Ectodermal cell (in vitro differentiated cells): ENCODE measurements at regions not wholly inside any gene's neighbourhood (a gene's known extent, or its start where the extent isn't known, plus 50 kb on each side); places are given as distances from the start of the nearest gene placed in this dataset.

Experiments used
- H3K27ac ChIP-seq: 2 replicates; pipeline ENCODE4 v1.7.0; 2013; ENCODE audit warnings: mild to moderate bottlenecking, low read depth, low read length; ENCODE audit not compliant: insufficient read depth, poor library complexity, severe bottlenecking
- H3K27me3 ChIP-seq: 2 replicates; pipeline ENCODE4 v1.7.0; 2013; ENCODE audit warnings: mild to moderate bottlenecking, low read length; ENCODE audit not compliant: insufficient read depth, control insufficient read depth, poor library complexity, severe bottlenecking
- H3K36me3 ChIP-seq: one replicate; pipeline ENCODE4 v1.7.0; 2013; ENCODE audit warnings: low read length; ENCODE audit not compliant: control insufficient read depth, insufficient read depth
- H3K4me1 ChIP-seq: one replicate; pipeline ENCODE4 v1.7.0; 2013; ENCODE audit warnings: low read length; ENCODE audit not compliant: control insufficient read depth, insufficient read depth
- H3K4me3 ChIP-seq: 2 replicates; pipeline ENCODE4 v1.7.0; 2013; ENCODE audit warnings: low read depth, low read length, control low read depth; ENCODE audit not compliant: insufficient read depth
- H3K9me3 ChIP-seq: 2 replicates; pipeline ENCODE4 v1.7.0; 2013; ENCODE audit warnings: mild to moderate bottlenecking, low read length, moderate library complexity; ENCODE audit not compliant: control insufficient read depth
- WGBS, 2 experiments: methylation state at CpG; one replicate each; pipeline ENCODE4 v1.1.7; 2013; ENCODE audit warnings: missing lambda C conversion rate in 2 of 2; 5-methylcytosine and 5-hydroxymethylcytosine counted together

DNA sequence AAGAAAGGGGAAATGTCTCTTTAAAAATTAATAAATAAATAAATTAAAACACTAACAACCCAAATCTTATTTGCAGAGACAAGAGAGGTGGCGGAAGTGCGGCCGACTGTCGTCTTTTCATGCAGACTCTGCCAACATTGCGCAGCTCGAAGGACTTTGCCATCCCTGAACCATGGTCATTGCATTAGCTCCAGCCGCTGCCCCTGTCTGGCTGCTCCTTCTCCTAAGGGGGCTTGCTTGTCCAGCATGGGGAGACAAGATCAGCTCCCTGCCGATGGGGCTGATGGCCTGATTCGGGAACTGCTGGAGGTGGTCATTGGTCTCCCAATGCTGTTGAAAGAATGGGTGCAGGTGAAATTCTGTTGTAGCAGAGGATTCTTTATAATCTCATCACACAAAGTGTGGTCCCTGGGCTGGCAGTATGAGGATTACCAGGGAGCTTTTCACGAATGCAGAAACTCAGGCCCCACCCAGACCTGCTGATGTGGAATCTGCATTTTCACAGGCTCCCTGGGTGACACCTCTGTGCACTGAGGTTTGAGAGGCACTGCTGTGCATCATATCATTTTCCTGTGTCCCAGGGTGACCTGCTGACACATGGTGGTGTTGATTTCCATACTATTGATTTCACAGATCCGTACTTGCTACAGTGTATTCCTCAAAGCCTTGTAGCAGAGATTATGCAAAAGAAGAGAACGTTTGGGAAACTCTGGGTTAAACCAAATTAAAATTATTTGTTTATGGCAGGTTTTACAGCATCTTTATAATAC, 172.4 kb upstream of the ZMIZ1 start:
- no peaks in the 10 kb centered on the region for H3K36me3 ChIP-seq
- H3K27me3 ChIP-seq, result no peaks in the 10 kb centered on the region
- H3K4me3 ChIP-seq, result no peak overlapping the region
- H3K4me1 ChIP-seq, result peaks cover 5% of the 10 kb centered on the region
- WGBS, 2 experiments, result 84 to 87% methylated on average over 12 of the region's 12 CpGs
- H3K27ac ChIP-seq, result no peak overlapping the region
- no peaks in the 10 kb centered on the region for H3K9me3 ChIP-seq

- no peak overlapping the region for H3K4me3 ChIP-seq
- no peaks in the 10 kb centered on the region for H3K36me3 ChIP-seq
- peaks cover 5% of the 10 kb centered on the region for H3K4me1 ChIP-seq
- WGBS, 2 experiments, result 95 to 96% methylated on average over 13 of the region's 13 CpGs
- no peaks in the 10 kb centered on the region for H3K27me3 ChIP-seq
- no peak overlapping the region for H3K27ac ChIP-seq
- H3K9me3 ChIP-seq, result no peaks in the 10 kb centered on the region
These were observed 170.2 kb upstream of the ZMIZ1 start for GRCh38 chr10:78898341-78899097.

DNA sequence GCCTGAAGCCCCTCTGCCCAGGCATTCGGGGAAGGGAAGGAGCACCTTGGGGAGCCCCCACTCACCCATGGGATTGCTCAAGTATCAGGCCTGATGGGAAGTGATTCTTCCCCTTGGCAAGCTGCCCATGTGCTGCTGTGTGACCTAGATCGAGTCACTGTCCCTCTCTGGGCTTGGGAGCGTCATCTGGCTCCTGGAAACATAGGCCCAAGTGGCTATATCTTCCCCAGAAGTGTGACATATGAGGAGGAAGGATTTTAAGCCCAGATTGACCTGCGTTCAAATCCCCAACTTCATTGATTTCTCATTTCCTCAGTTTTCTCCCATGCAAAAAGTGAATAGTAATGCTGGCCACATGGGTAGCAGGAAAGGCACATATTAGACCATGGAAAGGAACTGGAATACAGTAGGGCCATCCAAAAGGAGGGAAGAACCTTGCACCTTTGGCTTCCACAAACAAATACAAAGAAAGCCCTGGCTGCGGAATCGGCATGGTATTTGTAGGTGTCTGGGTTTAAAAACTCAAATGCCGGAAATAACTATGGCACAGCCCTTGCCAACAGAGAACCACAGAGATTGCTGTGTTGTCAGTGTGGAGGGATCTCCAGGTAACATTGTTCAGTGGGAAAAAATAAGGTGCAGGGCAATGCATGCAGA, 169.5 kb upstream of the ZMIZ1 start:
- H3K27ac ChIP-seq, result no peak overlapping the region
- WGBS, 2 experiments, result 96% methylated on average over 7 of the region's 7 CpGs

DNA sequence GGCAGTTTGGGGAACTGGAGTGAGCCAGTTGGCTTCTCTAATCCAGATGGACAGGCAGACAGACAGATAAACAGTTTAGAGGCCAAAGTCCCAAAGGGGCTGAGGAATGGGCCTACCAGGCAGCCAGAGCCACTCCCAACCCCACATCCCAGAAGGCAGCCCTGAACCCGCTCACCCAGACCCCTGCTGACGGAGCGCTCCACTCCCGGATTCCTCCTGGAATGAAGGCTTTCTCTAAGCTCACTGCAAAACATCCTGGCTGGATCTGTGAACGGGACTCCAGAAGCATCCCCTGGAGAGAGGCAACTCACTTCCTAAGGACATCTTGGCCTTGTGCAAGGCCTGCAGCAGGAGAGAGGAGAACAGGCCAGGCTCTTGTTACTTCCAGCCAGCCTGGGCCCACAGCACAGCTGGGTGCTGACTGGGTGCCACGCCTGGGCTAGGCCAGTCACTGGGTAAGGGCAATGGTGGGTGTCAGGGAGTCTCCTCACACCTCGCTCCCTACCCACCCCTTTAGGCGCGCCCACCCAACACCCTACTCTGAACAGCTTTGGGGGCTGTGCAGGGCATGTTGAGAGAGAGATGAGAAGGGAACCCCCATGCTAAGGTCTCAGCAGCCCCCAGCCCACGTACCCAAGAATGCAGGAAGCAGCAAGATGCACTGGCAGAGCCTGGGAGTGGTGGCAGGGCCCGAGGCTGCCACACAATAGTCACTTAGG, 168.6 kb upstream of the ZMIZ1 start:
- no peak overlapping the region for H3K4me3 ChIP-seq
- no peaks in the 10 kb centered on the region for H3K27me3 ChIP-seq
- H3K4me1 ChIP-seq, result peaks cover 6% of the 10 kb centered on the region
- no peaks in the 10 kb centered on the region for H3K36me3 ChIP-seq
- H3K27ac ChIP-seq, result no peak overlapping the region
- WGBS, 2 experiments, result 73 to 75% methylated on average over 11 of the region's 11 CpGs
- no peaks in the 10 kb centered on the region for H3K9me3 ChIP-seq

More for the DNA sequence above, 169.5 kb upstream of the ZMIZ1 start:
- no peaks in the 10 kb centered on the region for H3K9me3 ChIP-seq
- peaks cover 7% of the 10 kb centered on the region for H3K4me1 ChIP-seq
- no peak overlapping the region for H3K4me3 ChIP-seq
- no peaks in the 10 kb centered on the region for H3K27me3 ChIP-seq
- no peaks in the 10 kb centered on the region for H3K36me3 ChIP-seq

DNA sequence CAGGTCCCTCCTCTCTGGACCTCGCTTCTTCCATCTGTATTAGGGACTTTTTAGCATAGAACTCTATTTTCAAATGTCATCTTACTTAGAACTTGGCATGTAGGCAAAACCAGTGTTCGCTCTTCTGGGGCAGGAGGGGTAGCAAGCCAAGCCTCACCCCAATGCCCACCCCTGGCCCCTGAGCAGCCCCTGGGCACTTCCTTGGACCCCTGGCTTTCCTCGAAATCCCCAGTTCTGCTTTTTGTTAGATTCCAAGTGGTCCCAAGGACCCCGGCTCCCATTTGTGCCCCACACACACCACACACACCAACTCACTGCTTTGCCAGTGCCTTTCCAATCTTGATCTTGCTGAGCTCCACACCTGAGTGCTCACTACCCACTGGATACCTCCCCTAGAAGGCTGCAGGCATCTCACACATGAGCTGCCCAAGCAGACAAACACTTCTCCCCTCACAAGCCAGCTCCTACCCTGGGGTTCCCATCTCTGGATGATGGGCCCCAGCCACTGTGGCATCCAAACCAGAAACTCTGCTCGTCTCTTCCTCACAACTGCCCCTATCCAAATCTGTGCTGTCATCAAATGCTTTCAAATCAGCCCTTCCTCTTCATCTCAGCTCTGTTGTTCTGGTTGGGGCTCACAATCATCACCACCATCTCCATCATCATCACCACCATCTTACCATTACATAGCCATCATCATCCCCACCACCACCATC, 167.9 kb upstream of the ZMIZ1 start:
- H3K27me3 ChIP-seq, result no peaks in the 10 kb centered on the region
- 93 to 94% methylated on average over 5 of the region's 5 CpGs for WGBS, 2 experiments
- no peak overlapping the region for H3K27ac ChIP-seq
- H3K4me3 ChIP-seq, result no peak overlapping the region
- peaks cover 7% of the 10 kb centered on the region for H3K4me1 ChIP-seq
- no peaks in the 10 kb centered on the region for H3K36me3 ChIP-seq
- no peaks in the 10 kb centered on the region for H3K9me3 ChIP-seq

DNA sequence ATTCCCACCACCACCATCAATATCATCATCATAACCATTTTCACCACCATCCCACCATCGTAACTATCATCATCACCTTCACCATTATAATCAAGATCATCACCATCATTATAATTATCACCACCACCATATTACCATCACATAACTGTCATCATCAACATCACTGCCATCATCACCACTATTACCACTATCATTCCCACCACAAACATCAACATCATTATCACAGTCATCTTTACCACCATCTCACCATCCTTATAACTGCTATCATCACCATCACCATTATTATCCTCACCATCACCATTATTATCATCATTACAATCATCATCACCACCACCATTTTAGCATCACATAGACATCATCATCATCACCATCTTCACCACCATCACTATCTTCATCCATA, 167.1 kb upstream of the ZMIZ1 start:
- H3K4me3 ChIP-seq, result no peak overlapping the region
- H3K4me1 ChIP-seq, result peaks cover 9% of the 10 kb centered on the region
- 93 to 94% methylated on average over 1 of the region's 1 CpG for WGBS, 2 experiments
- H3K27ac ChIP-seq, result no peak overlapping the region
- no peaks in the 10 kb centered on the region for H3K9me3 ChIP-seq
- no peaks in the 10 kb centered on the region for H3K27me3 ChIP-seq
- no peaks in the 10 kb centered on the region for H3K36me3 ChIP-seq

GRCh38 chr10:78902815-78903214, 166.0 kb upstream of the ZMIZ1 start:
- WGBS, 2 experiments, result 86 to 88% methylated on average over 3 of the region's 3 CpGs
- no peaks in the 10 kb centered on the region for H3K9me3 ChIP-seq

GRCh38 chr10:78903341-78903940, 165.3 kb upstream of the ZMIZ1 start:
- no peak overlapping the region for H3K27ac ChIP-seq
- H3K4me3 ChIP-seq, result no peak overlapping the region
- 85 to 91% methylated on average over 4 of the region's 4 CpGs for WGBS, 2 experiments
- H3K9me3 ChIP-seq, result no peaks in the 10 kb centered on the region
- H3K4me1 ChIP-seq, result peaks cover 25% of the 10 kb centered on the region
- H3K36me3 ChIP-seq, result no peaks in the 10 kb centered on the region
- no peaks in the 10 kb centered on the region for H3K27me3 ChIP-seq

More at GRCh38 chr10:78902815-78903214, 166.0 kb upstream of the ZMIZ1 start:
- Histone ChIP-seq H3K27me3 (no peaks in the 10 kb centered on the region), H3K4me3 (no peak overlapping the region), H3K4me1 (peaks cover 19% of the 10 kb centered on the region), H3K36me3 (no peaks in the 10 kb centered on the region), H3K27ac (no peak overlapping the region)

- Histone ChIP-seq H3K9me3 (no peaks in the 10 kb centered on the region), H3K4me3 (no peak overlapping the region), H3K27ac (no peak overlapping the region), H3K27me3 (no peaks in the 10 kb centered on the region), H3K4me1 (peaks cover 32% of the 10 kb centered on the region), H3K36me3 (no peaks in the 10 kb centered on the region)
- 80 to 82% methylated on average over 5 of the region's 5 CpGs for WGBS, 2 experiments
These were observed 164.6 kb upstream of the ZMIZ1 start for GRCh38 chr10:78904196-78904595.
